Astrocyte of the hippocampus (primary cell): ENCODE measurements at regions not wholly inside any gene's neighbourhood (a gene's known extent, or its start where the extent isn't known, plus 50 kb on each side); places are given as distances from the start of the nearest gene placed in this dataset.
"Not testable (repeated sequence)": the region's sequence is repeated elsewhere in the genome, so short reads cannot be mapped to it uniquely, and the experiment has no call there.

Experiments
- DNase-seq: peaks from one replicate; pipeline ENCODE4 v3.0.0; 2011; ENCODE audit warnings: low read depth, low spot score

- no peak for DNase-seq
These were observed 491.1 kb upstream of the LRRC7 start for GRCh38 chr1:69076631-69077030.

DNA sequence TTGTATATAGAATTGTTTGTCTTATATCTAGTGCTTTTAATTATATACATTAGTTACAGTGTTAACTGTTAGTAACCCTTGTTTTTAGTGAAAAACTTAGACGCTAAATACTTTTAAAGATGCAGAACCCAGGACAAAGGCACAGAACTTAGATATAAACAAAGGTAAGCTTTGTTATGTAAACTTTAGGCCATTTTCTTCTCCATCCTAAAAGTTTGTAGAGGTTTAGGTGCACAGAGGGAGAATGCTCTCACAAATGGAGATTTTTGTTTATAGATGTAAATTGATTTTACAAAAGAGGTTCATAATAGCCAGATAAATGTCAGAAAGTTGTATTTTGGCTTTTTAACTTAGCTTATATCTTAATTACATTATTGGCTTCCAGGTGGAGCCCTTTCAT is 490.5 kb upstream of the LRRC7 start:
- DNase-seq, result no peak

DNA sequence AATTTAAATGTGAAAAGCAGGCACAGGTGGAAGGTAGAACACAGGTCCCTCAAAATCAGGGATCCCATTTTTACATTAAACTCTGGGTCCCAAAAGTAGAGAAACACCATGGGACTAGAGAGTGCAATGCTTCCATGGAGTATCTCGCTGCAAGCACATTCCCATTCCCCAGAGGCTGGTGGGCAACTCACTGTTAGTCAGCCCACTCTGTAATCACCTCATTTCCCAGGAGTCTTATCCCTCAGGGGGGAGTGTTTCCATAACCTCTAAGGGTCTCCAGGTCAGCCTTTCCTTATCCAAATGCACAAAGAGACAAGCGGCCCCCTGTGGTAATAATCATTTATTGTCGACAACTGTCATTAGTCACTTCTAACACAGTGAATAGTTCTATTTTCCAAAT is 490.1 kb upstream of the LRRC7 start:
- DNase-seq, result no peak

DNA sequence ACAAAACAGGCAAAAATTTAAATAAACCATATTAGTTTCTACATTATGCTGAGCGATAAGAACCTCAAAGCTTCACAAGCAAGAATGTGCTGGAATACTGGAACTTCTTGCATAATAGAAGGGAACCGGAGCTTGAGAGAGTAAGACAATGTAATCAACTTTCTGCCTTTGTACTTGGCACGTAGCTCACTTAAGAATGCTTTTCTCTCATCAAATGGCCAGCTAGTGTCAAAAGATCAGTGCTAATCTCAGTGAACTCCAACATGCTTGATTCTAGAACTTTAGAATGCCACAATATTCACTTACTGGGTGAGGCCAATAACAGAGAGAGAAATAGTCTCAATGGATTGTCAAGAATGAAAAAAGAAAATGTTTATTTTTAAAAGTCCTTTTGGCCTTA is 486.1 kb upstream of the LRRC7 start:
- no peak for DNase-seq

DNA sequence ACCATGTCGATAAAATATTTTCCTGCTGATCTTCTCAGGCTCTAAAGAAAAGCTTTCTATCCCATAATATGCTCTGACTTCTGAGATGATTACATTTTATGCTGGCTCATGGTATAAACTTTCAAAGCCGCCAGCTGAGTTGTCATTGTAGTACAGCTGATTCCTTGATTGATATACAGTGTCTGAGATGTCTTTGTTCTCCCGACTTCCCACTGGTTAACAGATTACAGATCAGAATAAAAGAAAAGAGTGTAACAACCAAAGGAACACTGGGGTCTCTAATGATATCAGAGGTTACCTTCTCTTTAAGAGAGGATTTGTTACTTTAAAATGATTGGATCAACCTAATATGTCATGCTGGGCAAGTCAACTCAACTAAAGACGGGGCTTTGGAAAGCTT is 485.4 kb upstream of the LRRC7 start:
- no peak for DNase-seq

DNA sequence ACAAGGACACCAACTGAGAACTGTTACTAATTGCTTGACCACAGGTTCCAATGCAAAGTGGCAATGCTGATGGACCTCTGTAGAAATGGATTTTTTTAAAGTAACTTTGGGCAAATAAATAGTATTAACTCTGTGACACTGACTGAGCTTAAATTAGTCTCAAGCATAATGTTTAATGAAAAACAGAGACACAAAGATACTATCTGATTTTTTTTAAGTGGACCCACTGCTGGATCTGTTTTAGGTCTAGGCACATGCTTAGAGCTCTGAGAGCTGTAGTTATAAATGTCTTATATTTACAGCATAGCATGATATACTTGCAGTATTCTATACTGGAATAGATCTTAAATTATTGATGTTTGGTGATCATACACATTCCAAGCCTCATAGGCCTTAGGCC is 481.6 kb upstream of the LRRC7 start:
- DNase-seq, result no peak

DNA sequence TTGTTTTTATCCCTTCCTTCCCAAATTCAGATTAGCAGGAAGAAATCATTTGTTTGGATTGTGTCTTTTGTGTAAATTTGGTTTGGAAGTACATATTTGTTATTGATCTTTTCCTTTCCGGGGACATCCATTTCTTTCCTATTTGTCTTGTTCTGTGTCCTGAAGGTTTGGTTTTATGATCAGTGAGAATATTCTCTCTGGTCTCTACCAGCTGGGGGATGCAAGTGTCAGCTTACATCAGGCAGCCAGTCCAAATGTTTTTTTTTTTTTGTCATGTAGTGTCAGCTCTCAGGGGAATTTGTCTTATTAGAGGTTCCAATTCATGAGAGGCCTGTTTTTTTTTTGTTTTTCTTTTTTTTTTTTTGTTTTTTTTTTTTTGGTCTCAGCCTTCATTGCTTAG is 479.2 kb upstream of the LRRC7 start:
- DNase-seq, result no peak

GRCh38 chr1:69090170-69090569 is 477.6 kb upstream of the LRRC7 start:
- no peak for DNase-seq

GRCh38 chr1:69090752-69091151 is 477.0 kb upstream of the LRRC7 start:
- DNase-seq, result no peak

GRCh38 chr1:69102058-69102457 is 465.7 kb upstream of the LRRC7 start:
- not testable (repeated sequence) for DNase-seq

- DNase-seq, result no peak
These were observed 464.5 kb upstream of the LRRC7 start for GRCh38 chr1:69103213-69103612.

DNA sequence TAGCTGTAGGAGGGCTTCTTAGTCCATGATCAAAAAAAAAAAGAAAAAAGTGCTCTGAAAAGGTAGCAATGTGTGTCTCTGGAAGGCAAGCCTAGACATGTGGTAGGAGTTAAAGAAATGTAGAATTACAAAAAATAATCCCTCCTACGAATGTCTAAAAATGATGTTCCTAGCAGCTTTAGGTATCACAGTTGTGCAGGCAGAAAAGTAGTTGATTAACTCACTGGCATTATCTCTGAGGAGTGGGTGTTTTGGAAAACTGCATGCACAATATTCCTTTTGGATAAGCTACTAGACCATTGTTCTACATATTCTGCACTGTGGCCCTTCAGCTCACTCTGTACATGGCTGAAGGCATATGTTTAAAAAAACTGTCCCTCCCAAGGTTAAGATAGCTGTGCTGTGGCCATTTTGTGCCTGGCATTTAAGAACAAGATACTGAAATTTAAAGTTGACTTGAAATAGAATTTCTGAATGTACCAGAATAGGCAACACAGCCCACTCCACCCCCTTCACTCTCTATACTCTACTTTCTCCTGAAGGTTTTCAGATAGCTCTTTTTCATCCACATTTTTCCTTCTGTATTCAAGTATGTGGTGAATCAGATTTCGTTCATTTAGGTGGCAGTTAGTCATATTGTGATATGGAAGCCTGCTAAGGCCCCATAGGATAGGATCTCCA is 463.9 kb upstream of the LRRC7 start:
- no peak for DNase-seq

GRCh38 chr1:69104894-69105293 is 462.8 kb upstream of the LRRC7 start:
- no peak for DNase-seq

DNA sequence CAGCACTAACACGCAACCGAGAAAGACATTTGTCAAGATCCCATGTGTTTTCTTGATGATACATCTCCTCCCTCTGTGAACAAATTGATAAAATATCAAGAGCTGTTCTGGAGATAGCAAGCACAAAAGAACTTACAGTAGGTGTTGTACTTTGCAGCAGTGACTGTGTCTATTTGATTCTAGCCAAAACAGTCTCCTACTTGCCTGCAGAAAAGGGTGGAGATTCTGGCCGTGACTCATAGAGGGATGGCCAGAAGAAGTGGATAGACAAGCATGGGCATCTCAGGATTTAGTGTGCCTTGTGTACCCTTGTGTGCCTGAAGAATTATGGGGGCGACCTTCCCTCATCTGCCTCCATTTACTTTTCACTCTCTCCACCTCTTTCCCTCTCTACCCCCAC is 458.4 kb upstream of the LRRC7 start:
- DNase-seq, result no peak

- no peak for DNase-seq
These were observed 456.9 kb upstream of the LRRC7 start for GRCh38 chr1:69110851-69111250.

DNA sequence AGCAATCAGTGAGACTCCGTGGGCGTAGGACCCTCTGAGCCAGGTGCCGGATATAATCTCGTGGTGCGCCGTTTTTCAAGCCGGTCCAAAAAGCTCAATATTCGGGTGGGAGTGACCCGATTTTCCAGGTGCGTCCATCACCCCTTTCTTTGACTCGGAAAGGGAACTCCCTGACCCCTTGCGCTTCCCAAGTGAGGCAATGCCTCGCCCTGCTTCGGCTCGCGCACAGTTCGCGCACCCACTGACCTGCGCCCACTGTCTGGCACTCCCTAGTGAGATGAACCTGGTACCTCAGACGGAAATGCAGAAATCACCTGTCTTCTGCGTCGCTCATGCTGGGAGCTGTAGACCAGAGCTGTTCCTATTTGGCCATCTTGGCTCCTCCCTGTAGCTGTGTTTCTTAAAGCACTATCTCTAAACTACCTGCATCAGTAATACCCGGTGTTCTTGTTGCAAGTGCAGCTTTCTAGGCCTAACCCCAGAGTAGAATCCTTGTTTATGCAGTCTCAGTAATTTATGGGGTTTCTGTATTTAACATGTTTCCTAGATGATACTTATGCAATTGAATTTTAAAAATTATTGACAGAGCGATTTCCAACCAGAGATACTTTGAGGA is 447.5 kb upstream of the LRRC7 start:
- DNase-seq, result not testable (repeated sequence)

- no peak for DNase-seq
These were observed 446.9 kb upstream of the LRRC7 start for GRCh38 chr1:69120817-69121216.

GRCh38 chr1:69121723-69122122 is 446.0 kb upstream of the LRRC7 start:
- DNase-seq, result peak; percentile 46

- no peak for DNase-seq
These were observed 445.3 kb upstream of the LRRC7 start for GRCh38 chr1:69122373-69122772.

DNA sequence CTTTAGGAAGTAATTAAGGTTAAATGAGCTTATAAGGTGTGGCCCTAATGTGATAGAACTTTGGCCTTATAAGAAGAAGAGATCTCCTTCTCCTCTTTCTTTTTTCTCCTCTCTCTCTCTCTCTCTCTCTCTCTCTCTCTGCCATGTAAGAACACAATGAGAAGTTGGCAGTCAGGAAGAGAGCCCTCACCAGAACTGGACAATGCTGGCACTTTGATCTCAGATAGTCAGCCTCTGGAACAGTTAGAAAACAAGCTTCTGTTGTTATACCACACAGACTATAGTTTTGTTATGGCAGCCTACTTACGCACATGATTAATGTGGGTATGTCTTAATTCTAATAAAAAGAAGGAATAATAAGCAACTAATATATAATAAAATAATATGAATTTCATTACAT is 444.2 kb upstream of the LRRC7 start:
- DNase-seq, result no peak

DNA sequence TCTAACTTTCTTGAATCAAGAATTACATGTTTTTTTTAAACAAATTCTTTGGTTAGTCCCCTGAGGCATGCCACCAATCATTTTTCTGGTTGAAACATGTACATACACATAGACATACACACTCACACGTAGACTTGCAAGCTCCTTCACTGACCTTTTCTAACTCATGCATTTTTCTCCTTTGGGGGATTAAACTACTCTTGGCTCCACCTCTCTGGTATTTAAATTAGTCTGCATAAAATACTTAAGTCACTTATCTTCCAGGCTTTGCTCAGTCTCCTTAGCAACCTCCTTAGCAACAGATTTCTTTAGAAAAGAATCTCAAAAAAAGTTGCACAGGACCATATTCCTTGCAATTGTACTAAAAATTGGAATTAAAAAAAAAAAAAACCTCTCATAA is 440.9 kb upstream of the LRRC7 start:
- no peak for DNase-seq

GRCh38 chr1:69128204-69128603 is 439.5 kb upstream of the LRRC7 start:
- no peak for DNase-seq

GRCh38 chr1:69129538-69129937 is 438.2 kb upstream of the LRRC7 start:
- DNase-seq, result no peak

DNA sequence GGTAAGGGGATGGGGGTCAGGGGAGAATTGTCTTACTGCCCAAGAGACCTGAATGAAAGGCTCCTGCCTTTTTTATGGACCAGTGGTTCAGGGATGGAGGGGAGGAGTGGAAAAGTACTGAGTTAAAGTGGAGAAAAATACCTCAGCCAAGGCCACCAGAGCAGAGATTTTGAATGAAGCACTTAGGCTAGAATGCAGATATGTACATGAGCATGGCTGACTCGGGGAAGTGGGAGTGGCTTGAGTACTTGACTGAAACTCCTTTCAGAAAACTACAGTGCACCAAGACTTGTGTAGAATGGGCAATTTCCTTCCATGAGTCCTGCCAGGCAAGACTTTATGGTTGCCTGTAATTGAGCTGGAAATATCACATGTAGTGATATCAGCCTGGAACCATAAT is 429.6 kb upstream of the LRRC7 start:
- no peak for DNase-seq
